ENCODE measurements at regions not wholly inside any gene's neighbourhood (a gene's known extent, or its start where the extent isn't known, plus 50 kb on each side); places are given as distances from the start of the nearest gene placed in this dataset.

DNA sequence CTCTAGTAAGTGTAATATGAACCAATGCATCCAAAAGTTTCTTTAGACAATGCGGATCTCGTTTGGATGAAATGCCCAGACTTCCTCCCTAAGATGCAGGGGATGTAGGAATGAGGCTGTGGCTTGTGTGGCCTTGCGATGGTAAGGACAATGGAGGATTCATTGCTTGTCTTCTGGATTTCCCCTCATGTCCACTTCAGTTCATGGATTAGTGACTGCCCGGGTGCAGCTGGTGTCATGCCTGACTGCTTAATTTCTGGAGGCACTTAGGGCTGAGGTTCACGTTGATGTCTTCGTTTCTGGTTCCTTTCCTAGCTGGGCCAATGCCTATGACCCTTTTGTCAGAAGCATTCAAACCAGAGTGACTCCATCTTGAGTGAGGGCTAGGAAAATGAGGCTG lies 93.8 kb downstream of the SCP2D1 start:
- no peaks in the 10 kb centered on the region for H3K9me3 ChIP-seq (ENCODE audit: control extremely low read depth in 1 of 5, control insufficient read depth in 4 of 5, insufficient read depth in 2 of 5, low read depth in 1 of 5, low read length in 4 of 5)
- H3K27ac ChIP-seq (ENCODE audit: insufficient read depth in 1 of 2, low read depth in 1 of 2, low read length in 2 of 2, poor library complexity in 1 of 2, severe bottlenecking in 2 of 2): no peak overlapping the region
- no peaks in the 10 kb centered on the region for H3K27me3 ChIP-seq (replicated peaks in 2 of 5; ENCODE audit: control insufficient read depth in 4 of 5, insufficient read depth in 5 of 5, low read length in 4 of 5)
- ChIA-PET POLR2A (no interaction called here), CTCF (no interaction called here)
- no peaks in the 10 kb centered on the region for H3K36me3 ChIP-seq (ENCODE audit: control insufficient read depth in 4 of 4, insufficient read depth in 4 of 4, low read length in 3 of 4)
- no peak for DNase-seq
- peaks cover 0 to 6% (median 2%) of the 10 kb centered on the region in 4 experiments for H3K4me1 ChIP-seq (ENCODE audit: control extremely low read depth in 1 of 4, control insufficient read depth in 4 of 4, insufficient read depth in 4 of 4, low read length in 3 of 4)
- no peak overlapping the region for H3K4me3 ChIP-seq (ENCODE audit: control insufficient read depth in 1 of 7, extremely low read depth in 1 of 7, insufficient read depth in 4 of 7, low read depth in 2 of 7, low read length in 6 of 7)
- 94% methylated on average over 6 of the region's 6 CpGs for WGBS (ENCODE audit: insufficient coverage)

DNA sequence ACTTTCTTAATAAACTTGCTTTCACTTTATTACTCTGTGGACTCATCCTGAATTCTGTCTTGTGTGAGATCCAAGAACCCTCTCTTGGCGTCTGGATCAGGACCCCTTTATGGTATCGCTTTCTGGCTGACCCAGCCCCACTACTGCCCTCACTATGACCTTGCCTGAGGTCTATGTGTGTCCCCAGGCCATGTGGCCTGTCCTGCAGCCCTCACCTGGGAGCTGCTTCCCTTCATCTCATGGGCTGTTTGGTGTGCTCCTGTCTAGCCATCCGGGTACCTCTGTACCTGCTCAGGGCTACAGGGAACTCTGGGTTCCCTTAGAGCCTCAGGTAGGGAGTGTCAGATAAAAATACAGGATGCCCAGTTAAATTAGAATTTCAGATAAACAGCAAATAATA lies 94.5 kb downstream of the SCP2D1 start:
- H3K4me3 ChIP-seq (ENCODE audit: control insufficient read depth in 1 of 7, extremely low read depth in 1 of 7, insufficient read depth in 4 of 7, low read depth in 2 of 7, low read length in 6 of 7): no peak overlapping the region
- POLR2A ChIA-PET: no interaction called here
- peaks cover 0 to 6% (median 2%) of the 10 kb centered on the region in 4 experiments for H3K4me1 ChIP-seq (ENCODE audit: control extremely low read depth in 1 of 4, control insufficient read depth in 4 of 4, insufficient read depth in 4 of 4, low read length in 3 of 4)
- WGBS (ENCODE audit: insufficient coverage): 97% methylated on average over 3 of the region's 3 CpGs
- DNase-seq: no peak
- no peaks in the 10 kb centered on the region for H3K9me3 ChIP-seq (ENCODE audit: control extremely low read depth in 1 of 5, control insufficient read depth in 4 of 5, insufficient read depth in 2 of 5, low read depth in 1 of 5, low read length in 4 of 5)
- no peaks in the 10 kb centered on the region for H3K27me3 ChIP-seq (replicated peaks in 2 of 5; ENCODE audit: control insufficient read depth in 4 of 5, insufficient read depth in 5 of 5, low read length in 4 of 5)
- H3K36me3 ChIP-seq (ENCODE audit: control insufficient read depth in 4 of 4, insufficient read depth in 4 of 4, low read length in 3 of 4): no peaks in the 10 kb centered on the region
- no peak overlapping the region for H3K27ac ChIP-seq (ENCODE audit: insufficient read depth in 1 of 2, low read depth in 1 of 2, low read length in 2 of 2, poor library complexity in 1 of 2, severe bottlenecking in 2 of 2)
- CTCF ChIA-PET: no interaction called here

DNA sequence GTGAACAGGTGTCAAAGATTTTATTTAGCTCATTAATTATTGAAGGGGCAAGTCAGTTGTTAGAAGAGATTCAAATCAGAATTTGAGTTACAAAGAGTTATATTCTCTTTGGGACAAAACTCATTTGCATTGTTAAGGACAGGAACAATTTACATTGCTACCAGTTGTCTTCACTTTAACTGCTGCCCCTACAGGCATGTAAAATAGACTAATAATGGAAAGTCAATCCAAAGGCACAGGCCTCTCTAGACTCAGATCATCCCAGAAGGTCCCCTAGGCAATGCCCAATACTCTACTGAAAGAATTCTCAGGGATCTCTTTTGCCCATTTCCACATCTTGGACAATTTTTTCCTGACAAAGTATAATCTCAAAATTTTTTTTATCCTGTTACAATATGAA lies 95.7 kb downstream of the SCP2D1 start:
- H3K36me3 ChIP-seq (ENCODE audit: control insufficient read depth in 4 of 4, insufficient read depth in 4 of 4, low read length in 3 of 4): no peaks in the 10 kb centered on the region
- H3K4me3 ChIP-seq (ENCODE audit: control insufficient read depth in 1 of 7, extremely low read depth in 1 of 7, insufficient read depth in 4 of 7, low read depth in 2 of 7, low read length in 6 of 7): no peak overlapping the region
- H3K4me1 ChIP-seq (ENCODE audit: control extremely low read depth in 1 of 4, control insufficient read depth in 4 of 4, insufficient read depth in 4 of 4, low read length in 3 of 4): peaks cover 0 to 6% (median 2%) of the 10 kb centered on the region in 4 experiments
- H3K27ac ChIP-seq (ENCODE audit: insufficient read depth in 1 of 2, low read depth in 1 of 2, low read length in 2 of 2, poor library complexity in 1 of 2, severe bottlenecking in 2 of 2): no peak overlapping the region
- no peaks in the 10 kb centered on the region for H3K27me3 ChIP-seq (replicated peaks in 2 of 5; ENCODE audit: control insufficient read depth in 4 of 5, insufficient read depth in 5 of 5, low read length in 4 of 5)
- DNase-seq: no peak
- CTCF ChIA-PET: no interaction called here
- no peaks in the 10 kb centered on the region for H3K9me3 ChIP-seq (ENCODE audit: control extremely low read depth in 1 of 5, control insufficient read depth in 4 of 5, insufficient read depth in 2 of 5, low read depth in 1 of 5, low read length in 4 of 5)
- POLR2A ChIA-PET: no interaction called here

DNA sequence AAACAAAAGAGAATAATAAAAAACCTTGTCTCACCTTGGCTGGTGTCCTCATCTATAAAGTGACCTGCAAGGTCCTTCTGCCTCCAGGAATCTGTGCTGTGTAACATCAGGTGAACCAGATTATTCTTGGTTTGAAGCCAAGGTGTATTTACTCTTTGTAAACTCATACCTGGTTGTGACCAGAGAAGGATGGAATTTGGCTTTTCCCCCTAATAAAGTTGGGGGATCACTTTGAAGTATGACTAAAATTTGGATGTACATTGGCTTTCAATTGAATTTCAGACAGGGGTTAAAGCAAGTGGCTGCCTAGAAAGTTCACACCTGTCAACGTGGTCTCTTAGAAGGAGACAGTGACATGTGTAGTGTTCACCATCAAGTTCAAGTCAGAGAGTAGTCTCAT lies 100.1 kb downstream of the SCP2D1 start:
- H3K27me3 ChIP-seq (replicated peaks in 2 of 5; ENCODE audit: control insufficient read depth in 4 of 5, insufficient read depth in 5 of 5, low read length in 4 of 5): no peaks in the 10 kb centered on the region
- H3K36me3 ChIP-seq (ENCODE audit: control insufficient read depth in 4 of 4, insufficient read depth in 4 of 4, low read length in 3 of 4): no peaks in the 10 kb centered on the region
- no peaks in the 10 kb centered on the region for H3K9me3 ChIP-seq (ENCODE audit: control extremely low read depth in 1 of 5, control insufficient read depth in 4 of 5, insufficient read depth in 2 of 5, low read depth in 1 of 5, low read length in 4 of 5)
- ChIA-PET POLR2A (no interaction called here), CTCF (no interaction called here)
- peaks cover 0 to 6% (median 2%) of the 10 kb centered on the region in 4 experiments for H3K4me1 ChIP-seq (ENCODE audit: control extremely low read depth in 1 of 4, control insufficient read depth in 4 of 4, insufficient read depth in 4 of 4, low read length in 3 of 4)
- no peak overlapping the region for H3K27ac ChIP-seq (ENCODE audit: insufficient read depth in 1 of 2, low read depth in 1 of 2, low read length in 2 of 2, poor library complexity in 1 of 2, severe bottlenecking in 2 of 2)
- DNase-seq: no peak
- no peak overlapping the region for H3K4me3 ChIP-seq (ENCODE audit: control insufficient read depth in 1 of 7, extremely low read depth in 1 of 7, insufficient read depth in 4 of 7, low read depth in 2 of 7, low read length in 6 of 7)
- 100% methylated on average over 1 of the region's 1 CpG for WGBS (ENCODE audit: insufficient coverage)

DNA sequence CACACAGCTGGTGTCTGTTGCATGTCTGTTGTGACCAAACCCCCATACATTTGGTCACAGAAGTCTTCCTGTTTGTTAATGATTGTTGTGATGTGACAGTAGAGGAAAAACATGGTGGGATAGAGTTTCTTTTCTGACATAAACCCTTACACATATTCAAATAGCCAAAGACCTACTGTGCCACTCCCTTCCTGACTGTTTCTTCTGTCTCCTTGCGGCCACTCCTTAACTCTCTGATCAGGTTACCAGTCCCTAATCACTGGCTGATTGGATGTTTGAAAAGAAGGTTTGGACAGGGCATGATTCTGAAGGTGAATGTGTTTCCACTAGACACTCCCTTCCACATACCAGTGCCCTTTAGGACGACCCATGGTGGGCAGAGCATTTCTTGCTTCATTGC lies 101.2 kb downstream of the SCP2D1 start:
- Histone ChIP-seq H3K27ac (ENCODE audit: insufficient read depth in 1 of 2, low read depth in 1 of 2, low read length in 2 of 2, poor library complexity in 1 of 2, severe bottlenecking in 2 of 2) (no peak overlapping the region), H3K4me3 (ENCODE audit: control insufficient read depth in 1 of 7, extremely low read depth in 1 of 7, insufficient read depth in 4 of 7, low read depth in 2 of 7, low read length in 6 of 7) (no peak overlapping the region), H3K36me3 (ENCODE audit: control insufficient read depth in 4 of 4, insufficient read depth in 4 of 4, low read length in 3 of 4) (no peaks in the 10 kb centered on the region), H3K9me3 (ENCODE audit: control extremely low read depth in 1 of 5, control insufficient read depth in 4 of 5, insufficient read depth in 2 of 5, low read depth in 1 of 5, low read length in 4 of 5) (no peaks in the 10 kb centered on the region), H3K27me3 (replicated peaks in 2 of 5; ENCODE audit: control insufficient read depth in 4 of 5, insufficient read depth in 5 of 5, low read length in 4 of 5) (no peaks in the 10 kb centered on the region), H3K4me1 (ENCODE audit: control extremely low read depth in 1 of 4, control insufficient read depth in 4 of 4, insufficient read depth in 4 of 4, low read length in 3 of 4) (peaks cover 0 to 6% (median 2%) of the 10 kb centered on the region in 4 experiments)
- no CpG with 5 or more reads among the region's 2 CpGs for WGBS (ENCODE audit: insufficient coverage)
- no peak for DNase-seq
- POLR2A ChIA-PET: interaction anchor here (0.6 kb wide), 1 partner anchor 676 kb away, joined by 3 read pairs; no protein-coding TSS in a partner anchor
- CTCF ChIA-PET: interaction anchor here (0.9 kb wide), 1 partner anchor 11 kb away, joined by 3 read pairs; no protein-coding TSS in a partner anchor

DNA sequence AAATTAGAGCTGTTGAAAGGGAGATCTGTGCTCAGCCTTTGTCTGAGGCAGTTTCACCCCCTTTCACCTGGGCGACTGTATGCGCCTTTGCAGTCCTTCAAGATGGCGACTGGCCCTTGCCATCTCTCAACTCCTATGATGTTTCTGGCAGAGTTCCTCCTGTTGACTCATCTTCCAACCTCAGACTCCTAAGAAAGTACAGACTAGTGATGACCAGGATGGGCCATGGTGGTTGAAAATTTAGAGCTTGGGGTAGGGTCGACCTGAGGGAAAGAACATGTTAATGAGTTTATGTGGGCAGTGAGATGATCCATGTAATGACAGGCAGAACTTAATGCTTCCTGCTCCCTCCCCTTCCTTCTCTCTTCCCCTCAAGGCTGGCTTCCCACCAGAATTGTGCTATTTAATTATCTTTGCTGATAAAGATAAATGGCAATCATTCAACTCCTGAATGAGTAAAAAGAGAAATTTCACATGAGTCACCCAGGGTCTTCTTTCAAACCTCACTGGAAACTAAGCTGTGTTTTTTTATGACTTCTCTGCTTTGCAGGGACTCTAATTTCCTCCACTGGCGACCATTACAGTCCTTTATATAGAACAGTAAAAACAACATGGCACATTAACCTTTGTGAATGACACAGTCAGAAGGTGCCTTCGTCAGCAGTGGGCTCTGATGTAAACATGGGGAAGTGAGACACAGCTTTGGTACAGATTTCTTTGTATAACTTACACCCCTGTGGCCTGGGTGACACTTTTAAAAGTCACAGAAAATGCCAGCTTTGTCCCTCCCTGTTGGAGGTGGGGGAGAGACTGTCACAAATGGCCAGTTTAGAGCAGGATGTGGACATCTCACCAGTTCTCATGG lies 103.5 kb downstream of the SCP2D1 start:
- CTCF ChIA-PET: no interaction called here

DNA sequence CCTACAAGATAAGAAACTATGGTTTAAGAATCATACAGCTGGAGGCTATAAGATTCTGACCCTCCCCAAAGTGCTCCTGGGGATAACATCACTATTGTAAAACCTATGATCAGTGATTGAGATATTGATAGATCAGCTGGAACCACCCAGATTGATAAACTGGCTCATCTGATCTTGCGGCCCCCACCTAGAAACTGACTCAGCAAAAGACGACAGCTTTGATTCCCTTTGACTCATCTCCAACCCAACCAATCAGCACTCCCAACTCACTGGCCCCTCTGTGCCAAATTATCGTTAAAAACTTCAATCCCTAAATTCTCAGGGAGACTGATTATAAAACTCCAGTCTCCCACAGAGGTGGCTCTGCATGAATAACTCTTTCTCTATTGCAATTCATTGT lies 106.4 kb downstream of the SCP2D1 start:
- ChIA-PET POLR2A (no interaction called here), CTCF (no interaction called here)
- no peak overlapping the region for H3K27ac ChIP-seq (ENCODE audit: insufficient read depth in 1 of 2, low read depth in 1 of 2, low read length in 2 of 2, poor library complexity in 1 of 2, severe bottlenecking in 2 of 2)
- no peak overlapping the region for H3K4me3 ChIP-seq (ENCODE audit: control insufficient read depth in 1 of 7, extremely low read depth in 1 of 7, insufficient read depth in 4 of 7, low read depth in 2 of 7, low read length in 6 of 7)
- WGBS (ENCODE audit: insufficient coverage): 91% methylated on average over 2 of the region's 3 CpGs
- H3K27me3 ChIP-seq (replicated peaks in 2 of 5; ENCODE audit: control insufficient read depth in 4 of 5, insufficient read depth in 5 of 5, low read length in 4 of 5): no peaks in the 10 kb centered on the region
- H3K36me3 ChIP-seq (ENCODE audit: control insufficient read depth in 4 of 4, insufficient read depth in 4 of 4, low read length in 3 of 4): no peaks in the 10 kb centered on the region
- H3K4me1 ChIP-seq (ENCODE audit: control extremely low read depth in 1 of 4, control insufficient read depth in 4 of 4, insufficient read depth in 4 of 4, low read length in 3 of 4): no peaks in the 10 kb centered on the region
- H3K9me3 ChIP-seq (ENCODE audit: control extremely low read depth in 1 of 5, control insufficient read depth in 4 of 5, insufficient read depth in 2 of 5, low read depth in 1 of 5, low read length in 4 of 5): no peaks in the 10 kb centered on the region
- DNase-seq: no peak

More for the DNA sequence above, 103.5 kb downstream of the SCP2D1 start:
- Histone ChIP-seq H3K4me1 (ENCODE audit: control extremely low read depth in 1 of 4, control insufficient read depth in 4 of 4, insufficient read depth in 4 of 4, low read length in 3 of 4) (no peaks in the 10 kb centered on the region), H3K36me3 (ENCODE audit: control insufficient read depth in 4 of 4, insufficient read depth in 4 of 4, low read length in 3 of 4) (no peaks in the 10 kb centered on the region), H3K4me3 (ENCODE audit: control insufficient read depth in 1 of 7, extremely low read depth in 1 of 7, insufficient read depth in 4 of 7, low read depth in 2 of 7, low read length in 6 of 7) (no peak overlapping the region), H3K27ac (ENCODE audit: insufficient read depth in 1 of 2, low read depth in 1 of 2, low read length in 2 of 2, poor library complexity in 1 of 2, severe bottlenecking in 2 of 2) (no peak overlapping the region), H3K27me3 (replicated peaks in 2 of 5; ENCODE audit: control insufficient read depth in 4 of 5, insufficient read depth in 5 of 5, low read length in 4 of 5) (no peaks in the 10 kb centered on the region), H3K9me3 (ENCODE audit: control extremely low read depth in 1 of 5, control insufficient read depth in 4 of 5, insufficient read depth in 2 of 5, low read depth in 1 of 5, low read length in 4 of 5) (no peaks in the 10 kb centered on the region)
- DNase-seq: no peak
- POLR2A ChIA-PET: no interaction called here
- WGBS (ENCODE audit: insufficient coverage): 100% methylated on average over 4 of the region's 6 CpGs

All from common myeloid progenitor, CD34-positive (primary cell).